ENCODE measurements at regions not wholly inside any gene's neighbourhood (a gene's known extent, or its start where the extent isn't known, plus 50 kb on each side); places are given as distances from the start of the nearest gene placed in this dataset.

DNA sequence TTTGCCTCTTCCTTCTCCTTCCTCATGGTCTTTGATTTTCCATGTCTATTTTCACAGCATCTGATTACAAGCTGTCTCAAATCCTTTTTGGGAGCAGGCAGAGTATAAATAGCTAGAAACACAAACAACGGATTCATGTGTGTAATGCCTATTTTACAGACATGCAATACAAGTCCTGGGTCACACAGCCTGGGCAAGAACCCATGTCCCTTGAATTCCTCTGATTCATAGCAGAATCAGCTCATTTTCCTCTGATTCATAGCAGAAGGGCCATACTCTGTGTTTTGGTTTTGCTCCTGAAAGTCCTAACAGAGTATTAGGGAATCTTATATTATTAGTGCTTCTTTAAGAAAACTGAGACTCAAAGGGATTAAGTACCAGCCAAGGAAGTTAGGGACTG is 71.3 kb downstream of the IRX5 start:
- Histone ChIP-seq H3K36me3 (no peaks in the 10 kb centered on the region), H3K27ac (no peak overlapping the region), H3K27me3 (peaks cover 69% of the 10 kb centered on the region), H3K4me3 (no peak overlapping the region), H3K4me1 (no peaks in the 10 kb centered on the region), H3K9me3 (no peaks in the 10 kb centered on the region)
- no peak for ATAC-seq
- 50% methylated on average over 1 of the region's 1 CpG; no CpG with 5 or more reads in 1 of the 2 donors for WGBS, 2 donors (ENCODE audit: low coverage in 1 of 2)
- no peak for TF ChIP-seq POLR2A (IDR thresholded peaks at IDR 0.05)
- TF ChIP-seq, protein P1, sequence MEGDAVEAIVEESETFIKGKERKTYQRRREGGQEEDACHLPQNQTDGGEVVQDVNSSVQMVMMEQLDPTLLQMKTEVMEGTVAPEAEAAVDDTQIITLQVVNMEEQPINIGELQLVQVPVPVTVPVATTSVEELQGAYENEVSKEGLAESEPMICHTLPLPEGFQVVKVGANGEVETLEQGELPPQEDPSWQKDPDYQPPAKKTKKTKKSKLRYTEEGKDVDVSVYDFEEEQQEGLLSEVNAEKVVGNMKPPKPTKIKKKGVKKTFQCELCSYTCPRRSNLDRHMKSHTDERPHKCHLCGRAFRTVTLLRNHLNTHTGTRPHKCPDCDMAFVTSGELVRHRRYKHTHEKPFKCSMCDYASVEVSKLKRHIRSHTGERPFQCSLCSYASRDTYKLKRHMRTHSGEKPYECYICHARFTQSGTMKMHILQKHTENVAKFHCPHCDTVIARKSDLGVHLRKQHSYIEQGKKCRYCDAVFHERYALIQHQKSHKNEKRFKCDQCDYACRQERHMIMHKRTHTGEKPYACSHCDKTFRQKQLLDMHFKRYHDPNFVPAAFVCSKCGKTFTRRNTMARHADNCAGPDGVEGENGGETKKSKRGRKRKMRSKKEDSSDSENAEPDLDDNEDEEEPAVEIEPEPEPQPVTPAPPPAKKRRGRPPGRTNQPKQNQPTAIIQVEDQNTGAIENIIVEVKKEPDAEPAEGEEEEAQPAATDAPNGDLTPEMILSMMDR (IDR thresholded peaks at IDR 0.05) = no peak
- TF ChIP-seq EP300 (IDR thresholded peaks at IDR 0.05) = no peak
- TF ChIP-seq POLR2AphosphoS5 (IDR thresholded peaks at IDR 0.05) = no peak

DNA sequence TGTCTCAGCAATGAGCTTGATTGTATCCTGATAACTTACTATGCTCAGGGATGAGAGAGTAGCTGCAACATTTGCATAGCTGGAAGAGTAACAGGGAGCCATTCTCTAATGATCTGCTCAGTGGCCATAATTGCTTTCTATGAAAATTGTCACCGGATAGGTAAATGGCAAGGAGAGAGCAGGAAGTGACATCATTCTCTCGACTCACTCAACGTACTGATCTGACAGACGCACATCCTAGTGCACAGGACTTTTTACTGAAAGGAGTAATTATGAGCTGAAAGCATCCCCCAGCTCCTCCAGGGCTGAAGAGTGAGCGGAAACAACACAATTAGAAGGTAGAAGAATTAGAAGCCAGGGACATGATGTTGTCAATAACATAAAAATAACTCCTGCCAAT is 71.8 kb downstream of the IRX5 start:
- TF ChIP-seq POLR2A (IDR thresholded peaks at IDR 0.05) (no peak), POLR2AphosphoS5 (IDR thresholded peaks at IDR 0.05) (no peak), EP300 (IDR thresholded peaks at IDR 0.05) (no peak)
- TF ChIP-seq, protein P1 (IDR thresholded peaks at IDR 0.05) = no peak
- no peaks in the 10 kb centered on the region for H3K4me1 ChIP-seq
- no peaks in the 10 kb centered on the region for H3K36me3 ChIP-seq
- no peak overlapping the region for H3K4me3 ChIP-seq
- no peaks in the 10 kb centered on the region for H3K9me3 ChIP-seq
- H3K27me3 ChIP-seq = peaks cover 68% of the 10 kb centered on the region
- no peak for ATAC-seq
- H3K27ac ChIP-seq = no peak overlapping the region
- 47 to 54% methylated on average over 5 of the region's 5 CpGs for WGBS, 2 donors (ENCODE audit: low coverage in 1 of 2)

DNA sequence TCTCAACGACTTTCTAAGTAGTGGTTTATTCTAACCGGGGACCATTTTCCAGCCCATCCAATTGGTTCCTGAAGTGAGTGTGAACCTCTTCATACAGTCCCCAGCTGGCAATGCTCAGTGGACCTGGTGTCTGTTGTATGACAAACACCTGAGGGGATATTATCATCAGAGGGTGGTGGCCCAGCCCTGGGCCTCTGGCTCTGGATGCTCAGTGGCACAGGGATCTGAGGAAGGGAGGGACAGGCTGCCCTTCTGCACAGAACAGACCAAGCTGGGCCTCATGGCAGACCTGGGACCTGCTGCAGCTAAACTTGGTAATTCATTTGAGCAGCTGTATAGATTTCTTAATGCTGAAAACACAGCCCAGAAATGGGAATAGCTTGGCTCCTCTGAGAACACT is 72.6 kb downstream of the IRX5 start:
- ATAC-seq = no peak
- Histone ChIP-seq H3K36me3 (no peaks in the 10 kb centered on the region), H3K4me1 (no peaks in the 10 kb centered on the region), H3K4me3 (no peak overlapping the region), H3K9me3 (no peaks in the 10 kb centered on the region), H3K27ac (no peak overlapping the region), H3K27me3 (peaks cover 63% of the 10 kb centered on the region)
- TF ChIP-seq POLR2AphosphoS5 (IDR thresholded peaks at IDR 0.05) = no peak
- TF ChIP-seq EP300 (IDR thresholded peaks at IDR 0.05) = no peak
- TF ChIP-seq, protein P1 (IDR thresholded peaks at IDR 0.05) = no peak
- WGBS, 2 donors (ENCODE audit: low coverage in 1 of 2) = 50% methylated on average over 2 of the region's 2 CpGs; no CpG with 5 or more reads in 1 of the 2 donors

DNA sequence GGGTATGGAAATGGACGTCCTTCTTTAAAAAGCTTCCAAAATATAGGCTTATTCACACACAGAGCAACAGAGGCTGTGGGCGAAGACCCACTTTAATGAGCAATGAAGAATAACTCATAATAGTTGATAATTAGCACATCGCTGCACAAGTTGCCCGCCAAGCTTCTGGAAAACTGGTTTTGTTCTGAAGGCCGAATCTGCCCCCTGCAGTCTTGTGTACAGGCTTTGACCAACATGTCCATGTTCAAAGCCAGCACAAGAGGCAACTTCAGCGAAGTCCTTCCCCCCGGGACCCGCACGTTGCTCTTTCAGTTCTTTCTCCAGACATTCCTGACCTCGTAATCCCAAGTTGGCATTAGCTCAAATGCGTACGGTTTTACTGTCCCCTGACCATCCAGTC is 73.3 kb downstream of the IRX5 start:
- no peak overlapping the region for H3K27ac ChIP-seq

DNA sequence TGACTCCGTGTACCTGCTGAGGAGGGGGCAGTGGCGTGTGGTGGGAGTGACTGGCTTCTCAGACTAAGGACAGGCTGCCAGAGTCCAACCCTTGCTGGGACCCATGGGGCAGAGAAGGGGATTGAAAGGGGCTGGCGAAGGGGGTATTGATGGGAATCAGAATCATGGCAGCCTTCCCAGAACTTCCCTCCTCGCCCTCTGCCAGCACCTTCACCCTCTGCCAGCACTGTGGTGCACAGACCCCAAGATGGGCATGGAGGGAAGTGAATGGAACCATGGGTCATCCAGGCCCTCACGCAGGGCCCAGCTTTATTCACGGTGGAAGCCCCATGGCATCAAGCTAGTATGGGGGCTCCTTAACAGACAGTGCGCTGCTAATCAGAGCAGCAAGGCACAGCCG is 76.8 kb downstream of the IRX5 start:
- Histone ChIP-seq H3K9me3 (no peaks in the 10 kb centered on the region), H3K4me3 (no peak overlapping the region), H3K36me3 (no peaks in the 10 kb centered on the region), H3K27ac (no peak overlapping the region), H3K27me3 (peaks cover 28% of the 10 kb centered on the region), H3K4me1 (no peaks in the 10 kb centered on the region)
- no peak for ATAC-seq
- TF ChIP-seq POLR2A (IDR thresholded peaks at IDR 0.05) = no peak
- TF ChIP-seq EP300 (IDR thresholded peaks at IDR 0.05) = no peak
- TF ChIP-seq, protein P1 (IDR thresholded peaks at IDR 0.05) = no peak
- TF ChIP-seq POLR2AphosphoS5 (IDR thresholded peaks at IDR 0.05) = no peak
- 67% methylated on average over 1 of the region's 8 CpGs; no CpG with 5 or more reads in 1 of the 2 donors for WGBS, 2 donors (ENCODE audit: low coverage in 1 of 2)

More for the DNA sequence above, 73.3 kb downstream of the IRX5 start:
- Histone ChIP-seq H3K4me1 (no peaks in the 10 kb centered on the region), H3K36me3 (no peaks in the 10 kb centered on the region), H3K4me3 (no peak overlapping the region), H3K9me3 (no peaks in the 10 kb centered on the region), H3K27me3 (peaks cover 57% of the 10 kb centered on the region)
- TF ChIP-seq, protein P1 (IDR thresholded peaks at IDR 0.05) = no peak
- TF ChIP-seq POLR2A (IDR thresholded peaks at IDR 0.05) (no peak), POLR2AphosphoS5 (IDR thresholded peaks at IDR 0.05) (no peak), EP300 (IDR thresholded peaks at IDR 0.05) (no peak)
- WGBS, 2 donors (ENCODE audit: low coverage in 1 of 2) = 74 to 81% methylated on average over 11 to 12 of the region's 12 CpGs
- no peak for ATAC-seq
